ENCODE measurements at regions not wholly inside any gene's neighbourhood (a gene's known extent, or its start where the extent isn't known, plus 50 kb on each side); places are given as distances from the start of the nearest gene placed in this dataset.

GRCh38 chr7:68371985-68372384 lies 1226.3 kb upstream of the AUTS2 start:
- no TSS peak for BruUV-seq (replicated peaks)

More at GRCh38 chr7:68371985-68372384, 1226.3 kb upstream of the AUTS2 start:
- CTCF ChIA-PET, result no interaction called here
- in situ Hi-C loops (cut with MboI; ENCODE audit: low sequenced_read_pairs), result no loop called here
- H2BK20ac ChIP-seq (ENCODE audit: low read depth, low read length), result no peak overlapping the region
- no peak for DNase-seq
- no peak overlapping the region for H3K23ac ChIP-seq (ENCODE audit: low read depth, low read length)
- no peak overlapping the region for H3K18ac ChIP-seq (ENCODE audit: low read depth, low read length)
- no peak overlapping the region for H2BK15ac ChIP-seq (ENCODE audit: low read depth, low read length)
- H4K20me1 ChIP-seq (ENCODE audit: insufficient read depth, low read length), result no peaks in the 10 kb centered on the region
- no peak overlapping the region for H3K14ac ChIP-seq (replicated peaks; ENCODE audit: low read depth, low read length)
- no peaks in the 10 kb centered on the region for H3K9me1 ChIP-seq (ENCODE audit: insufficient read depth, low read length)
- no peak overlapping the region for H2AFZ ChIP-seq (replicated peaks; ENCODE audit: low read length, poor library complexity)
- no peak overlapping the region for H2BK120ac ChIP-seq (ENCODE audit: low read depth, low read length)
- no peak overlapping the region for H3K27ac ChIP-seq (ENCODE audit: insufficient read depth, low read length)
- no peak overlapping the region for H3K56ac ChIP-seq (ENCODE audit: extremely low read depth, insufficient read depth, low read length)
- H3K27me3 ChIP-seq (ENCODE audit: control insufficient read depth, insufficient read depth, low read length), result no peaks in the 10 kb centered on the region
- peaks cover 4% of the 10 kb centered on the region; the same call in 1 of the 2 replicates for H3K9me3 ChIP-seq (ENCODE audit: control insufficient read depth, insufficient read depth, low read length)
- no peak overlapping the region for H4K91ac ChIP-seq (ENCODE audit: insufficient read depth, low read depth, low read length)
- H2BK5ac ChIP-seq (ENCODE audit: low read depth, low read length, poor library complexity, severe bottlenecking), result no peak overlapping the region
- H3K4ac ChIP-seq (ENCODE audit: low read depth, low read length), result no peak overlapping the region
- TF ChIP-seq FOS (IDR thresholded peaks at IDR 0.05; ENCODE audit: low read depth, low read length), result no peak
- no peak for TF ChIP-seq MAZ (IDR thresholded peaks at IDR 0.05; ENCODE audit: borderline replicate concordance, low read depth, low read length)
- no peak for TF ChIP-seq USF2 (IDR thresholded peaks at IDR 0.05; ENCODE audit: low read depth, low read length)
- no peak for TF ChIP-seq CEBPB (IDR thresholded peaks at IDR 0.05; ENCODE audit: low read depth, low read length)
- TF ChIP-seq BHLHE40 (IDR thresholded peaks at IDR 0.05; ENCODE audit: low read depth, low read length), result no peak
- no peak for TF ChIP-seq CHD1 (IDR thresholded peaks at IDR 0.05; ENCODE audit: low read depth, low read length)
- TF ChIP-seq ELK1 (IDR thresholded peaks at IDR 0.05; ENCODE audit: borderline replicate concordance, low read depth, low read length), result no peak
- no peak for TF ChIP-seq RAD21 (IDR thresholded peaks at IDR 0.05; ENCODE audit: low read length)
- no peak for TF ChIP-seq CTCF (conservative IDR thresholded peaks at IDR 0.05; ENCODE audit: low read depth, low read length)
- no peak for TF ChIP-seq POLR2A (IDR thresholded peaks at IDR 0.05; ENCODE audit: low read depth, low read length)
- TF ChIP-seq RFX5 (IDR thresholded peaks at IDR 0.05; ENCODE audit: low read depth, low read length), result no peak
- TF ChIP-seq SMC3 (IDR thresholded peaks at IDR 0.05; ENCODE audit: low read depth, low read length), result no peak
- TF ChIP-seq RCOR1 (IDR thresholded peaks at IDR 0.05; ENCODE audit: insufficient replicate concordance, low read length), result no peak
- TF ChIP-seq MXI1 (IDR thresholded peaks at IDR 0.05; ENCODE audit: borderline replicate concordance, low read depth, low read length), result no peak
- TF ChIP-seq NFE2L2 (IDR thresholded peaks at IDR 0.05; ENCODE audit: low read depth, low read length), result no peak
- no peak for TF ChIP-seq MAFK (IDR thresholded peaks at IDR 0.05; ENCODE audit: low read depth, low read length)
- H3K9ac ChIP-seq (ENCODE audit: low read depth, low read length), result no peak overlapping the region
- no peaks in the 10 kb centered on the region for H3K79me1 ChIP-seq (ENCODE audit: low read depth in 1 of 2, low read length in 2 of 2)
- no peak overlapping the region for H2AK5ac ChIP-seq (ENCODE audit: low read depth, low read length)
- H2AK9ac ChIP-seq (replicated peaks; ENCODE audit: low read depth, low read length, poor library complexity), result no peak overlapping the region
- no peak overlapping the region for H4K5ac ChIP-seq (ENCODE audit: low read depth, low read length)
- POLR2A ChIA-PET (ENCODE audit: unreplicated experiment), result no interaction called here
- H4K8ac ChIP-seq (ENCODE audit: low read depth in 2 of 2, low read length in 2 of 2), result no peak overlapping the region
- no peak for ATAC-seq (ENCODE audit: low read depth)
- no peaks in the 10 kb centered on the region for H3K4me1 ChIP-seq (ENCODE audit: control insufficient read depth, insufficient read depth, low read length)
- no peak overlapping the region for H3K4me2 ChIP-seq (ENCODE audit: low read depth, low read length)
- H3K36me3 ChIP-seq (ENCODE audit: control insufficient read depth, insufficient read depth, low read length), result no peaks in the 10 kb centered on the region
- H3K4me3 ChIP-seq (ENCODE audit: insufficient read depth, low read depth, low read length), result no peak overlapping the region
- intact Hi-C loops (cut with micrococcal nuclease), result no loop called here
- dilution Hi-C loops (cut with HindIII; ENCODE audit: low sequenced_read_pairs, unreplicated experiment), result no loop called here
- 5% methylated on average over 3 of the region's 7 CpGs; no CpG with 5 or more reads in 1 of the 2 experiments for WGBS, 2 experiments (ENCODE audit: extremely low coverage in 2 of 2, insufficient read length in 1 of 2)

All from IMR-90 (cell line).